DMS53 (cell line): ENCODE measurements at regions not wholly inside any gene's neighbourhood (a gene's known extent, or its start where the extent isn't known, plus 50 kb on each side); places are given as distances from the start of the nearest gene placed in this dataset.

Experiments
- DNase-seq: peaks from one replicate; lab custom pipeline; 2025; lab: John Stamatoyannopoulos, UW

GRCh38 chr6:91185072-91185471 lies 598.2 kb upstream of the MAP3K7 start:
- DNase-seq: no peak

GRCh38 chr6:91181416-91181815 lies 594.5 kb upstream of the MAP3K7 start:
- no peak for DNase-seq

GRCh38 chr6:91173651-91174050 lies 586.8 kb upstream of the MAP3K7 start:
- no peak for DNase-seq

GRCh38 chr6:91173186-91173585 lies 586.3 kb upstream of the MAP3K7 start:
- no peak for DNase-seq

- DNase-seq: no peak
Measured at GRCh38 chr6:91171754-91172462, 585.0 kb upstream of the MAP3K7 start.

- DNase-seq: peak; percentile 2
Measured at GRCh38 chr6:91167846-91168245, 581.0 kb upstream of the MAP3K7 start.

GRCh38 chr6:91166271-91167046 lies 579.6 kb upstream of the MAP3K7 start:
- DNase-seq: no peak

GRCh38 chr6:91164105-91164504 lies 577.2 kb upstream of the MAP3K7 start:
- DNase-seq: no peak

GRCh38 chr6:91161246-91161645 lies 574.4 kb upstream of the MAP3K7 start:
- no peak for DNase-seq

GRCh38 chr6:91155129-91155785 lies 568.4 kb upstream of the MAP3K7 start:
- DNase-seq: no peak

- no peak for DNase-seq
Measured at GRCh38 chr6:91152824-91153223, 566.0 kb upstream of the MAP3K7 start.

GRCh38 chr6:91149956-91150705 lies 563.3 kb upstream of the MAP3K7 start:
- DNase-seq: no peak

GRCh38 chr6:91149246-91149955 lies 562.5 kb upstream of the MAP3K7 start:
- no peak for DNase-seq

GRCh38 chr6:91144126-91144525 lies 557.3 kb upstream of the MAP3K7 start:
- DNase-seq: no peak

GRCh38 chr6:91142154-91142553 lies 555.3 kb upstream of the MAP3K7 start:
- DNase-seq: no peak

GRCh38 chr6:91141346-91141745 lies 554.5 kb upstream of the MAP3K7 start:
- DNase-seq: no peak

- no peak for DNase-seq
Measured at GRCh38 chr6:91140449-91140848, 553.6 kb upstream of the MAP3K7 start.

- DNase-seq: no peak
Measured at GRCh38 chr6:91137286-91137685, 550.4 kb upstream of the MAP3K7 start.

- DNase-seq: no peak
Measured at GRCh38 chr6:91135406-91136103, 548.7 kb upstream of the MAP3K7 start.

- peak; percentile 33 for DNase-seq
Measured at GRCh38 chr6:91132461-91132860, 545.6 kb upstream of the MAP3K7 start.

GRCh38 chr6:91130126-91130525 lies 543.3 kb upstream of the MAP3K7 start:
- DNase-seq: no peak
